MG63 (cell line): ENCODE measurements at regions not wholly inside any gene's neighbourhood (a gene's known extent, or its start where the extent isn't known, plus 50 kb on each side); places are given as distances from the start of the nearest gene placed in this dataset.
"Not testable (repeated sequence)": the region's sequence is repeated elsewhere in the genome, so short reads cannot be mapped to it uniquely, and the experiment has no call there.

ENCODE experiments used
- DNase-seq: peaks from one replicate; pipeline ENCODE4 v3.0.0-alpha.2; 2020
- H3K27me3 ChIP-seq: fragments of 250-450 bp; sonication (Bioruptor Pico); 2 replicates; pipeline ENCODE4 v1.5.1; 2020; ENCODE audit warnings: mild to moderate bottlenecking, moderate library complexity
- H3K36me3 ChIP-seq: fragments of 250-450 bp; sonication (Bioruptor Pico); 2 replicates; pipeline ENCODE4 v1.5.1; 2020; ENCODE audit warnings: mild to moderate bottlenecking, moderate library complexity
- H3K4me3 ChIP-seq: fragments of 250-450 bp; sonication (Bioruptor Pico); 2 replicates; pipeline ENCODE4 v1.5.1; 2020; ENCODE audit warnings: mild to moderate bottlenecking, moderate library complexity
- H3K9me3 ChIP-seq: fragments of 250-450 bp; sonication (Bioruptor Pico); 2 replicates; pipeline ENCODE4 v1.5.1; 2020; ENCODE audit warnings: mild to moderate bottlenecking, moderate library complexity

DNA sequence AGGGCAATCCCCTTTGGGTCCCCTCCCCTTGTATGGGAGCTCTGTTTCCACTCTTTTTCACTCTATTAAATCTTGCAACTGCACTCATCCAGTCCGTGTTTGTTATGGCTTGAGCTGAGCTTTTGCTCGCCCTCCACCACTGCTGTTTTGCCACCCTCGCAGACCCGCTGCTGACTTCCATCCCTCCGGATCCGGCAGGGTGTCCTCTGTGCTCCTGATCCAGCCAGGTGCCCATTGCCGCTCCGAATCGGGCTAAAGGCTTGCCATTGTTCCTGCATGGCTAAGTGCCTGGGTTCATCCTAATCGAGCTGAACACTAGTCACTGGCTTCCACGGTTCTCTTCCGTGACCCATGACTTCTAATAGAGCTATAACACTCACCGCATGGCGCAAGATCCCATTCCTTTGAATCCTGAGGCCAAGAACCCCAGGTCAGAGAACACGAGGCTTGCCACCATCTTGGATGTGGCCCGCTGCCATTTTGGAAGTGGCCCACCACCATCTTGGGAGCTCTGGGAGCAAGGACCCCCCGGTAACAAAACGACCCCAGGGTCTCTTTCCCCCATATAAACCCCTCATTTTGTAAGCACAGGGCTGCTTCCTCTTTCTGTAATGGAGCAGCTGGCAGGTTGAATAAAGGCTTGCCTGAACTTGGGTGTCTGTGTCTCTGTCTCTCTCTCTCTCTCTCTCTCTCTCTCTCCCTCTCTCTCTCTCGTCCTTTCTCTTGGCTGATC, 1166.2 kb downstream of the TAF11L14 start:
- H3K27me3 ChIP-seq = no peaks in the 10 kb centered on the region
- no peaks in the 10 kb centered on the region for H3K9me3 ChIP-seq
- H3K4me3 ChIP-seq = no peak overlapping the region
- DNase-seq = no peak
- no peaks in the 10 kb centered on the region for H3K36me3 ChIP-seq

DNA sequence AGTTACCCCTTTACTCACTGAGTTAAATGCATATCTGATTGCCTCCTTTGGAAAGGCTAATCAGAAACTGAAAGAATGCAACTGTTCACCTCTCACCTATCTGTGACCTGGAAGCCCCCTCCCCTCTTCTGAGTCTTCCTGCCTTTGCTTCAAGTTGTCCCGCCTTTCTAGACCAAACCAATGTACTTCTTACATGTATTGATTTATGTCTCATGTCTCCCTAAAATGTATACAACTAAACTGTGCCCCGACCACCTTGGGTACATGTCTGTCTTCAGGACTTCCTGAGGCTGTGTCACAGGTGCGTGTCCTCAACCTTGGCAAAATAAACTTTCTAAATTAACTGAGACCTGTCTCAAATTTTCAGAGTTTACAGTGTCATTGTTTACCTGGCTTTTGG, 1167.2 kb downstream of the TAF11L14 start:
- H3K4me3 ChIP-seq, H3K27me3 ChIP-seq, H3K9me3 ChIP-seq, DNase-seq, H3K36me3 ChIP-seq: not testable (repeated sequence)

DNA sequence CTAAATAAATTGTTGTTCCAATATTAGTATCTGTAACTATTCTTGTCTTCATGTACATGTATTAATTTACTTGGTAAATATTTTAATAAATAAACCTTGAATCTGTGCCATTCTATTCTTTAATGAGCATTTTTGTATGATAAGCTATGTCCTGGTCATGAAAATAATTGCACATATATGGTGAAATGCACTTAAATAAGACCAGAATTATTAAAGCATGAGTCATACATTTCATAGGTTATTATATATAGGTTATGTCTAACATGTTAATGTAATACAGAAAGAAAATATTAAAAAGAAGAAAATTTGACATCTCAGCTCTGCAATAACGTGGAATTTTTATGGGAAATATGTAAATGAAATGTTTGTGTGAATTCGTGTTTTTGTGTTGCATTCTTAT, 1168.1 kb downstream of the TAF11L14 start:
- DNase-seq = no peak
- Histone ChIP-seq H3K36me3 (no peaks in the 10 kb centered on the region), H3K4me3 (no peak overlapping the region), H3K27me3 (no peaks in the 10 kb centered on the region), H3K9me3 (no peaks in the 10 kb centered on the region)

DNA sequence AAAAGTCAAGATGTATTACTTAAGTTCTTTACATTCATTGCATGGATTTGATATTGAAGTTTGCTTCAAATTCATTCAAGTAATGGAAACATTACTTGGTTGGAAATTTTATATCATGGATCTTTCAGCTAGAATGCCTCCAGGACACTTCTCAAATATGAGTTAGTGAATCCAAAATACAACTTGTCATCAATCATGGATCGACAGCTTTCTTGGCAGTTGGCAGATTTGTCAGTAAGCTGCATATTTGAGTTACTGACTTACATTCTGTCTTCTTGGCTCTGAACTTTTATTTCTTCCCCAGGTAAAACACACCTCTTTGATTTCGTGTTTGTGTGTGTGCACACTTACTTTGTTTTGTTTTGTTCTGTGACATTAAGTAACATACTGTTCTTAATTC, 1171.1 kb downstream of the TAF11L14 start:
- no peaks in the 10 kb centered on the region for H3K9me3 ChIP-seq
- H3K4me3 ChIP-seq = no peak overlapping the region
- no peaks in the 10 kb centered on the region for H3K27me3 ChIP-seq
- DNase-seq = no peak
- no peaks in the 10 kb centered on the region for H3K36me3 ChIP-seq

DNA sequence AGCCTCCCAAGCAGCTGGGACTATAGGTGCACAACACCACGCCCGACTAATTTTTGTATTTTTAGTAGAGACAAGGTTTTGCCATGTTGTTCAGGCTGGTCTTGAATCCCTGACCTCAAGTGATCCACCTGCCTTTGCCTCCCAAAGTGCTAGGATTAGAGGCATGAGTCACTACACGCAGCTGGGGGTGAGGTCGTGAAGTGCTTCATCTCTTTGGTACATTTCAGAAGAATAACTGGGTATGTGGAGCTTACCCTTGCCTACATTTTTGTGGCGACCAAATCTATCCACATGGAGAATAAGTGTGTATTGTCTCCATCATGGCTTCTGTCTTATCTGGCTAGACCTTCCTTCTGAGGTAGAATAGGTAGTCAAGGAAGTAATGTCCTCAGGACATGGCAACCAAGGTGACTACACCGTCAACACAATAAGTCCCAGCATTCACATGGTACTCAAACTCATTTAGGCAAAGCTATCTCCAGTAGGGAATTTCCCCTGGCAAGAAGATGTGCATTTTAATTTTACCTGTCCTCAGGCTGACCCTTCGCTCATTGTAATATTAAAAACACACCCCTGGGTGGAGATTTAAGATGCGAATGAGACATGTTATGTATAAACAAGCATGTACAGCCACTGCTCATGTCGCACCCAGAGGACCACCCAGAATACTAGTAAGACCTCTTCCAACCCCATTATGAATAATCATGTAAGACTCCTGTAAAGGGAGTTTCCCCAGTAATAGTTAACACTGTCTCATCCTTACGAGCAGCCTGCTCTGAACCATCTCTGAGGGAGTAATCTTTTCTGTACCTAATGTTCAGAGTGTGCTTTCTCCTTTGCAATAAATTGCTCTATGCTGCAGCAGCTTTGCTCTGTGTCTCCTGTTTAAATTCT, 1173.2 kb downstream of the TAF11L14 start:
- H3K27me3 ChIP-seq = no peaks in the 10 kb centered on the region
- DNase-seq = no peak
- H3K36me3 ChIP-seq = no peaks in the 10 kb centered on the region
- no peaks in the 10 kb centered on the region for H3K9me3 ChIP-seq
- no peak overlapping the region for H3K4me3 ChIP-seq

DNA sequence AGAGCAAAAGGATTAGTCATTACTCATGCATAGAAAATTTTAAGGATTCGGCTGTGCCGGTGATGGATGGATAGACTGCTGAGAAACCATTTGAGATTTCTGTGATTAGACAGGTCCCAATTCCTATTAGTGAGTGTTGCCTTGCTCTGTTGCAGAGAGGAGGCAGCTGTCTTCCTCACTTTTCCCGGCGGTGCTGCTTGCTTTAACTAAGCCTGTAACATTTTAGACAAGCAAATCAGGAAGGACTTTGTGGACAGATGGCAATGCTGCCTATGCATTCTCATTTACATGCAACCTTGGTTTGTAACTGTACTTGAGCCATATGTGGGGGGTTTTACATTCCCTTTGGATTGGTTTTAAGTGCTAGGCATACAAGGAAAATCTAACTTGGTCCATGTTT, 1176.3 kb downstream of the CDH18 start:
- DNase-seq = no peak
- H3K36me3 ChIP-seq = no peaks in the 10 kb centered on the region
- no peaks in the 10 kb centered on the region for H3K27me3 ChIP-seq
- H3K4me3 ChIP-seq = no peak overlapping the region
- H3K9me3 ChIP-seq = no peaks in the 10 kb centered on the region

DNA sequence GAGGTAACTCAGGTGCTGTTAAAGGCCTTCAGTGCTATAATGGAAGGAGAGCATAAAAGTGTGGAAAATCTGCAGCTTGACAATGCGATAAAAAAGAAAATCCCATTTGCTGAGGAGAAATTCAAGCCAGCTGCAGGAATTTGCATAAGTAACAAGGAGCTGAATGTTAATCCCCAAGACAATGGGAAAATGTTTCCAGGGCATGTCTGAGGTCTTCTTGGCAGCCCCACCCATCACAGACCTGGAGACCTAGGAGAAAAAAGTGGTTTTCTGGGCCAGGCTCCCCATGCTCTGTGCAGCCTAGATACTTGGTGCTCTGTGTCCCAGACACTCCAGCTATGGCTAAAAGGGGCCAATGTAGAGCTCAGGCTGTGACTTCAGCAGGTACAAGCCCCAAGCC, 1159.6 kb downstream of the CDH18 start:
- no peak overlapping the region for H3K4me3 ChIP-seq
- no peaks in the 10 kb centered on the region for H3K27me3 ChIP-seq
- no peaks in the 10 kb centered on the region for H3K36me3 ChIP-seq
- DNase-seq = no peak
- no peaks in the 10 kb centered on the region for H3K9me3 ChIP-seq

DNA sequence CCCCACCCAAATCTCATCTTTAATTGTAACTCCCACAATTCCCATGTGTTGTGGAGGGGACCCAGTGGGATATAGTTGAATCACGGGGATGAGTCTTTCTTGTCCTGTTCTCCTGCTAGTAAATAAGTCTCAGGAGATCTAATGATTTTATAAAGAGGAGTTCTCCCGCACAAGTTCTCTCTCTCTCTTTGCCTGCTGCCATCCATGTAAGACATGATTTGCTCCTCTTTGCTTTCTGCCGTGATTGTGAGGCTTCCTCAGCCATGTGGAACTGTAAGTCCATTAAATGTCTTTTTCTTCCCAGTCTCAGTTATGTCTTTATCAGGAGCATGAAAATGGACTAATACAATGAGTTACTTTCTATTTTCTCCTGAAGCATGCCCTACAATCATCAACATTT, 1158.5 kb downstream of the CDH18 start:
- H3K4me3 ChIP-seq = no peak overlapping the region
- no peak for DNase-seq
- H3K36me3 ChIP-seq = no peaks in the 10 kb centered on the region
- H3K27me3 ChIP-seq = no peaks in the 10 kb centered on the region
- no peaks in the 10 kb centered on the region for H3K9me3 ChIP-seq

DNA sequence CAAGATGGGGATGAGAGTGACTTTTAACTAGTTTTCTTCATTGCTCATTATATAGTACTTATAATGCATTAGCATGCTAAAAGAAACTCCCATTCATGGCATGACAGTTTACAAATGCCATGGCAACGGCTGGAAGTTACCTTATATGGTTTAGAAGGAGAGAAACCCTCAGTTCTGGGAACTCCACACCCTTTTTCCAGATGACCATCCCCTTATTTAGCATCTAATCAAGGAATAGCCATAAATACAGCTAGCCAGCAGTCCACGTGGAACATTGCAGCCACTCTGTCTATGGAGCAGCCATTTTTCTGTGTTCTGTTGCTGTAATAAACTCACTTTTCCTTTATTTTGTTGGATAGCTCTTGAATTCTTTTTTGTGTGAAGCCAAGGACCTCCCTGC, 1137.8 kb downstream of the CDH18 start:
- no peaks in the 10 kb centered on the region for H3K9me3 ChIP-seq
- no peak for DNase-seq
- H3K36me3 ChIP-seq = no peaks in the 10 kb centered on the region
- no peaks in the 10 kb centered on the region for H3K27me3 ChIP-seq
- H3K4me3 ChIP-seq = no peak overlapping the region

DNA sequence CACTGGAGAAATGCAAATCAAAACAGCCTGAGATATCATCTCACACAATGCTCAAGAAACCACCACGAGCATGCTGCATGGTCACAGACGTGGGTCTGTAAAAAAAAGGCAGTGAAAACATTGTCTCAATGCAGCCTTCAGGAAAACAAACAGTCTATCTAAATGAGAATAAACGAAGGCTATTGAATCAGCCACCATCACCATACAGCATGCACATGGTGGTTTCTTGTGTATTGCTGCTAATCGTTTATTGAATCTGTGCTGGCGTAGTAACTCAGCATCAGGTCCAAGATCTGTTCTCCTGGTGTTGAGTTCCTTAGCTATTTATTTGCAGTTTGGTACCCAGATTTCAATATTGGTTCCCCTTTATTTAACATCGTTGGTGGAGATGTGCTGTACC, 1115.0 kb downstream of the CDH18 start:
- no peak overlapping the region for H3K4me3 ChIP-seq

DNA sequence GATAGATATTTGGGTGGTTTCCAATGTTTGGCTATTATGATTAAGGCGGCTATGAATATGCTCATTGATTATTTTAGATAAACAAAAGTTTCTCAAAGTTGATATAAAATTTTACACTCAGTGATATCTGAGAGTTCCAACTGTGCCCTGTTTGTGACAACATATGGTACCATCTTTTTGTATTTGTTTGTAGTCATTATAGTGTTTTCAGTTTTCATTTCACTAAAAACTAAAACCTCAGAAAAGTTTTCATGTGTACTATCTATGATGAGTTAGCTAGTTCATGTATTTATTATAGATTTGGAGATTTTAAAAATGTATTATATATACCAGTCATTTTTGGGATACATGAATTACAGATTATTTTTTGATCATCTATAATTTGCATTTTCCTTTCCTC, 1111.4 kb downstream of the CDH18 start:
- Histone ChIP-seq H3K4me3 (no peak overlapping the region), H3K9me3 (no peaks in the 10 kb centered on the region), H3K36me3 (no peaks in the 10 kb centered on the region), H3K27me3 (no peaks in the 10 kb centered on the region)
- no peak for DNase-seq

More for the DNA sequence above, 1115.0 kb downstream of the CDH18 start:
- no peaks in the 10 kb centered on the region for H3K27me3 ChIP-seq
- DNase-seq = no peak
- no peaks in the 10 kb centered on the region for H3K9me3 ChIP-seq
- H3K36me3 ChIP-seq = no peaks in the 10 kb centered on the region

DNA sequence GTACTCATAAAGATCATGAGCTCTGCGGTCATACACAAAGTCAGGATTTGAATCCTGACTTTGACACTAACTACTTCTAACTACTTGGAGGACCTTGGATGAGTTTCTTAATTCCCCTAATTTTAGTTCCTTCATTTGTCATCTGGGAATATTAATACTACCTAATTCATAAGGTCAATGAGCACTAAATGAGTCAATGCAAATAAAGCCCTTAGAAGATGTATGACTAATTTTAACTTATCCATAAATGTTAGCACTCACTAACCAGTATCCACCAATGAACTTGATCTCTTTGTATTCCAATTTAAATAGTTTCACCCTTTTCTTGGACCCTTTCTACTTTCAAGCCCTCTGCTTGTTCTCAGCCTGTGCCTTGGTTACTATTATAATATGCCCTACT, 1106.4 kb downstream of the CDH18 start:
- no peak for DNase-seq
- no peaks in the 10 kb centered on the region for H3K9me3 ChIP-seq
- H3K27me3 ChIP-seq = no peaks in the 10 kb centered on the region
- no peaks in the 10 kb centered on the region for H3K36me3 ChIP-seq
- no peak overlapping the region for H3K4me3 ChIP-seq

DNA sequence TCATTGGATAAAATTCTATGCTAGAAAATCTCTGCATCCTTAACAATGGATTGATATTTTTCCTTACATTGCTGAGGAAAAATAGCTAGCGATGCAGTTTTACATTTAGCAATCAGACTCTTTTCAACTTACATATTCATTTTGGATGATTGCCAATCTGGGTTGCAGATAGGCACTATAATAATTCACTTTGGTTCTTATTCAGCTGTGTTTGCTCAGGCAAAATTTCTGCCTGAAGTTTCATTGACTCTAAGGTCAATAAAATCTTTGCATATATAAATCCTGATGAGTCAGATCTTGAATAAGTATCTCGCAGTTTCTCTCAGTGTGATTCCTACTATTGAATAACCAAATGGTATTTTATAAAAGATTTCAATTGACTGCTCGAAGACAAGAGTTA, 1105.8 kb downstream of the CDH18 start:
- H3K9me3 ChIP-seq = no peaks in the 10 kb centered on the region
- no peak for DNase-seq
- no peaks in the 10 kb centered on the region for H3K27me3 ChIP-seq
- H3K4me3 ChIP-seq = no peak overlapping the region
- no peaks in the 10 kb centered on the region for H3K36me3 ChIP-seq

DNA sequence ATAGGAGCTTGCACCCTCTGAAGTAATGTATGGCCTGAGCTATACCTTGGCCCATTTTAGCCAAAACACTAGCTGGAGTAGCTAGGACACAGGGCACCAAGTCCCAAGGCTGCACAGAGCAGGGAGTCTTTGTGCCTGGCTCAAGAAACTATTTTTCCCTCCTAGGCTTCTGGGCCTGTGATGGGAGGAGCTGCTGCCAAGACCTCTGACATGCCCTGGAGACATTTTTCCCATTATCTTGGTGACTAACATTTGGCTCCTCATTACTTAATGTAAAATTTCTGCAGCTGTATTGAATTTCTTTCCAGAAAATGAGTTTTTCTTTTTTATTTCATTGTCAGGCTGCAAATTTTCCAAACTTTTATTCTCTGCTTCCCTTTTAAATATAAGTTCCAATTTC, 1099.2 kb downstream of the CDH18 start:
- no peaks in the 10 kb centered on the region for H3K27me3 ChIP-seq
- H3K4me3 ChIP-seq = no peak overlapping the region
- DNase-seq = peak; percentile 27

DNA sequence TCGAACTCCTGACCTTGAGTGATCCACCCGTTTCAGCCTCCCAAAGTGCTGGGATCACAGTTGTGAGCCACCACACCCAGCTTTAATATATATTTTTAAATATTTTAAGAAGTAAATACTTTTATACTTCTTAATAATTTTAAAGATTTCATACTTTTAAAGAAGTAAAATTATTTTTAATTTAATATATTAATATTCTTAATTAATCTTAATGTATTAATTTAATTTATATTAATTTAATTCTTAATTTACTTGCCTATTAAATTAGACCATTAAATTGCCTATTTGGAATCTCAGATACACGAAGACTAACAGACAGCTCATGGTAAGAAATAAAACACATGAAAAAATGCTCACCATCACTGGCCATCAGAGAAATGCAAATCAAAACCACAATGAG, 1087.4 kb downstream of the CDH18 start:
- H3K36me3 ChIP-seq = no peaks in the 10 kb centered on the region
- no peak for DNase-seq
- H3K27me3 ChIP-seq = no peaks in the 10 kb centered on the region
- no peaks in the 10 kb centered on the region for H3K9me3 ChIP-seq
- H3K4me3 ChIP-seq = no peak overlapping the region

More for the DNA sequence above, 1099.2 kb downstream of the CDH18 start:
- no peaks in the 10 kb centered on the region for H3K36me3 ChIP-seq
- H3K9me3 ChIP-seq = no peaks in the 10 kb centered on the region

DNA sequence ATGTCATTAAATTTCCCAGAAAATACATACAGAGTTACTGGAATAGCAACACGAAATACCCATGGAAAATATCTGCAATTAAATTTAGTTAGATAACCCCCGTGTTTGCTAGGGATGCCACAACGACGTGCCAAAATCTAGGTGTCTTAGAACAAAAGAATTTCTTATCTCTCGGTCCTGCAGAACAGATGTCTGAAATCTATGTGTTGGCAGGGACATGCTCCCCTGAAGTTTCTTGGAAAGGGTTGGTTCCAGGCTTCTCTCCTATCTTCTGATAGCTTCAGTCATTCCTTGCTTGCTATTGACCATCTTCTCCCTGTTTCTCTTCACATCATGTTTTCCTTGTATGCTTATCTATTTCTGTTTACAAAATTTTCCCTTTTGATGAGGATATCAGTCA, 1067.0 kb downstream of the CDH18 start:
- Histone ChIP-seq H3K36me3 (no peaks in the 10 kb centered on the region), H3K4me3 (no peak overlapping the region), H3K9me3 (no peaks in the 10 kb centered on the region), H3K27me3 (no peaks in the 10 kb centered on the region)
- DNase-seq = no peak

DNA sequence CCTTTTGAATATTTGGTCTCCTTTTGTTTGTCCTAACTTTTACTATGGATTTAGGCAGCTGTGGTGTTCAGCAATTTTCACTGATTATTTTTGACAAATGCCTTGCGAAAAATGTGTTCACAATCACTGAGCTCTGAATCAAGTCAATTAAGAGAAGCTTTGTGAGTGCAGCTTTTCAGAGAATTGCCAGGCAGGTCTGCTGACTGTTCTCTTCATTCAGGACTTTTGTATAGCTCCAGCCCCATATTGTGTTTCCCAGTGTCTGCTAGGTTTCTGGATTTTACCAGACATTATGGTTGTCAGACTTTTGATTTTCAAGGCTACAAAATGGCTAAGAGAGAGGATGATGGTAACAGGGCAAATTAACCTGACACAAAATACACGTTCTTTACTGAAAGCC, 1055.9 kb downstream of the CDH18 start:
- Histone ChIP-seq H3K9me3 (no peaks in the 10 kb centered on the region), H3K36me3 (no peaks in the 10 kb centered on the region), H3K4me3 (no peak overlapping the region), H3K27me3 (no peaks in the 10 kb centered on the region)
- no peak for DNase-seq

DNA sequence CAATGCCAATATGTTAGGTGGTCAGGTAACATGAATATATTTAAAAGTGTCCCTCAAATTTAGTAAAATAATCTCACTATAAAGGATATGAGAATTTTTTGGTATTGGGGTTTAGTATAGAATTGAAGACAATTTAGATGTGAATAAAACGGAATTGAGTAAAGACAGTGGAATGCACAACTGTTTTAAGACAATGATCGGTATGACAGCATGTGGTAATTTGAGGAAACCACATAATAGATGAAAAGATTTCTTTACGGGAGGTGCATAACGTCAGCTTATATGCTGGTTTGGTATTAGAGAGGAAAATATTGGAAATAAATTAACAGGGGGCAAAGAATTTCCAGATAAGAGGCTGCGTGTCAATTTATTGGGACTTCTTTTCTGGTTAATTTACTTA, 1043.2 kb downstream of the CDH18 start:
- no peak for DNase-seq
- Histone ChIP-seq H3K27me3 (no peaks in the 10 kb centered on the region), H3K9me3 (0 out of 2 replicates have a peak, but pooled peaks cover 4% of the 10 kb centered on the region), H3K4me3 (no peak overlapping the region), H3K36me3 (no peaks in the 10 kb centered on the region)
